A673 (cell line): ENCODE measurements at regions not wholly inside any gene's neighbourhood (a gene's known extent, or its start where the extent isn't known, plus 50 kb on each side); places are given as distances from the start of the nearest gene placed in this dataset.

ENCODE experiments used
- BruUV-seq: library from RNA; stranded (reverse); fragments of 400-500 nt; replicated peaks from 2 replicates; lab custom pipeline; 2021; lab: Mats Ljungman, UMichigan
- CTCF ChIA-PET: fragments of 300-600 bp; sonication (Branson Sonifier 250); formaldehyde crosslinking; loops from one replicate; lab custom pipeline; 2022; ENCODE audit warnings: antibody characterized with exemption; lab: Charles Lee
- POLR2A ChIA-PET: fragments of 300-600 bp; sonication (Branson Sonifier 250); formaldehyde crosslinking; loops from one replicate; lab custom pipeline; 2022; ENCODE audit warnings: antibody characterized with exemption; ENCODE audit not compliant: low non-redundant PET; lab: Charles Lee
- DNase-seq: peaks from one replicate; pipeline ENCODE4 v3.0.0-alpha.2; 2015; ENCODE audit warnings: low spot score
- H3K27ac ChIP-seq: fragments of 200-600 bp; sonication (generic); 2 replicates; pipeline ENCODE4 v1.5.1; 2016; ENCODE audit warnings: mixed run types, low read depth, mild to moderate bottlenecking, mixed read lengths, antibody characterized with exemption, low read length; ENCODE audit not compliant: poor library complexity, severe bottlenecking
- H3K27me3 ChIP-seq: fragments of 200-600 bp; sonication (generic); replicated peaks from 2 replicates; pipeline ENCODE4 v1.6.1; 2017; ENCODE audit warnings: mixed run types, low read depth, mild to moderate bottlenecking, mixed read lengths, antibody characterized with exemption, low read length; ENCODE audit not compliant: insufficient read depth, poor library complexity
- H3K36me3 ChIP-seq: fragments of 200-600 bp; sonication (generic); 2 replicates; pipeline ENCODE4 v1.6.1; 2016; ENCODE audit warnings: mixed run types, mild to moderate bottlenecking, mixed read lengths, antibody characterized with exemption, low read length; ENCODE audit not compliant: insufficient read depth, poor library complexity, severe bottlenecking
- H3K4me1 ChIP-seq: fragments of 200-600 bp; sonication (generic); 2 replicates; pipeline ENCODE4 v1.6.1; 2017; ENCODE audit warnings: mixed run types, mild to moderate bottlenecking, mixed read lengths, antibody characterized with exemption, low read length; ENCODE audit not compliant: insufficient read depth, poor library complexity, severe bottlenecking
- H3K4me3 ChIP-seq: fragments of 200-600 bp; sonication (generic); 2 replicates; pipeline ENCODE4 v1.5.1; 2016; ENCODE audit warnings: low read depth, mixed run types, mild to moderate bottlenecking, mixed read lengths, low read length; ENCODE audit not compliant: poor library complexity, severe bottlenecking
- H3K9me3 ChIP-seq: fragments of 200-600 bp; sonication (generic); 2 replicates; pipeline ENCODE4 v1.6.1; 2016; ENCODE audit warnings: mixed run types, low read depth, mild to moderate bottlenecking, mixed read lengths, antibody characterized with exemption, low read length; ENCODE audit not compliant: poor library complexity, severe bottlenecking
- EZH2 ChIP-seq: fragments of 200-600 bp; sonication (generic); IDR thresholded peaks from 2 replicates; pipeline ENCODE4 v1.6.1; 2017; ENCODE audit warnings: borderline replicate concordance, low read depth, mild to moderate bottlenecking, mixed read lengths, antibody characterized with exemption, low read length; ENCODE audit not compliant: poor library complexity, severe bottlenecking
- intact Hi-C: fragments of 100-400 bp; cut with micrococcal nuclease; formaldehyde crosslinking; loops from one replicate; pipeline ENCODE4 v1.10.0; 2022; ENCODE audit not compliant: unreplicated experiment
- TF ChIP-seq, protein P1 (sequence below): fragments of 300-800, 200-600 bp; sonication (generic); conservative IDR thresholded peaks from 2 replicates; pipeline ENCODE4 v1.5.1; 2017; ENCODE audit warnings: low read depth, mild to moderate bottlenecking, antibody characterized with exemption, low read length, moderate library complexity, mixed read lengths

- no peak overlapping the region for H3K4me3 ChIP-seq
- no peaks in the 10 kb centered on the region for H3K9me3 ChIP-seq
- no peak for DNase-seq
- H3K4me1 ChIP-seq: no peaks in the 10 kb centered on the region
- TF ChIP-seq, protein P1, sequence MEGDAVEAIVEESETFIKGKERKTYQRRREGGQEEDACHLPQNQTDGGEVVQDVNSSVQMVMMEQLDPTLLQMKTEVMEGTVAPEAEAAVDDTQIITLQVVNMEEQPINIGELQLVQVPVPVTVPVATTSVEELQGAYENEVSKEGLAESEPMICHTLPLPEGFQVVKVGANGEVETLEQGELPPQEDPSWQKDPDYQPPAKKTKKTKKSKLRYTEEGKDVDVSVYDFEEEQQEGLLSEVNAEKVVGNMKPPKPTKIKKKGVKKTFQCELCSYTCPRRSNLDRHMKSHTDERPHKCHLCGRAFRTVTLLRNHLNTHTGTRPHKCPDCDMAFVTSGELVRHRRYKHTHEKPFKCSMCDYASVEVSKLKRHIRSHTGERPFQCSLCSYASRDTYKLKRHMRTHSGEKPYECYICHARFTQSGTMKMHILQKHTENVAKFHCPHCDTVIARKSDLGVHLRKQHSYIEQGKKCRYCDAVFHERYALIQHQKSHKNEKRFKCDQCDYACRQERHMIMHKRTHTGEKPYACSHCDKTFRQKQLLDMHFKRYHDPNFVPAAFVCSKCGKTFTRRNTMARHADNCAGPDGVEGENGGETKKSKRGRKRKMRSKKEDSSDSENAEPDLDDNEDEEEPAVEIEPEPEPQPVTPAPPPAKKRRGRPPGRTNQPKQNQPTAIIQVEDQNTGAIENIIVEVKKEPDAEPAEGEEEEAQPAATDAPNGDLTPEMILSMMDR: no peak
- no peak for TF ChIP-seq EZH2
- intact Hi-C loops: no loop called here
- H3K36me3 ChIP-seq: no peaks in the 10 kb centered on the region
- POLR2A ChIA-PET: no interaction called here
- H3K27me3 ChIP-seq: no peaks in the 10 kb centered on the region
- CTCF ChIA-PET: no interaction called here
- no TSS peak for BruUV-seq
- H3K27ac ChIP-seq: no peak overlapping the region
Measured at GRCh38 chr6:164378330-164378729, 931.1 kb downstream of the C6orf118 start.

- Histone ChIP-seq H3K27ac (no peak overlapping the region), H3K4me1 (no peaks in the 10 kb centered on the region), H3K9me3 (no peaks in the 10 kb centered on the region), H3K36me3 (no peaks in the 10 kb centered on the region), H3K27me3 (no peaks in the 10 kb centered on the region), H3K4me3 (no peak overlapping the region)
- ChIA-PET CTCF (no interaction called here), POLR2A (no interaction called here)
- DNase-seq: no peak
- TF ChIP-seq, protein P1: no peak
- TF ChIP-seq EZH2: no peak
- no TSS peak for BruUV-seq
- intact Hi-C loops: no loop called here
Measured at GRCh38 chr6:164377348-164377918, 932.0 kb downstream of the C6orf118 start.

- BruUV-seq: no TSS peak
- H3K27ac ChIP-seq: no peak overlapping the region
- intact Hi-C loops: no loop called here
- peaks cover 18% of the 10 kb centered on the region for H3K9me3 ChIP-seq
- no peak for DNase-seq
- H3K27me3 ChIP-seq: no peaks in the 10 kb centered on the region
- ChIA-PET CTCF (no interaction called here), POLR2A (no interaction called here)
- no peaks in the 10 kb centered on the region for H3K36me3 ChIP-seq
- H3K4me3 ChIP-seq: no peak overlapping the region
- TF ChIP-seq, protein P1: no peak
- no peak for TF ChIP-seq EZH2
- H3K4me1 ChIP-seq: no peaks in the 10 kb centered on the region
Measured at GRCh38 chr6:164370773-164371172, 938.6 kb downstream of the C6orf118 start.
